ENCODE measurements at regions not wholly inside any gene's neighbourhood (a gene's known extent, or its start where the extent isn't known, plus 50 kb on each side); places are given as distances from the start of the nearest gene placed in this dataset.
"Not testable (repeated sequence)": the region's sequence is repeated elsewhere in the genome, so short reads cannot be mapped to it uniquely, and the experiment has no call there.

DNA sequence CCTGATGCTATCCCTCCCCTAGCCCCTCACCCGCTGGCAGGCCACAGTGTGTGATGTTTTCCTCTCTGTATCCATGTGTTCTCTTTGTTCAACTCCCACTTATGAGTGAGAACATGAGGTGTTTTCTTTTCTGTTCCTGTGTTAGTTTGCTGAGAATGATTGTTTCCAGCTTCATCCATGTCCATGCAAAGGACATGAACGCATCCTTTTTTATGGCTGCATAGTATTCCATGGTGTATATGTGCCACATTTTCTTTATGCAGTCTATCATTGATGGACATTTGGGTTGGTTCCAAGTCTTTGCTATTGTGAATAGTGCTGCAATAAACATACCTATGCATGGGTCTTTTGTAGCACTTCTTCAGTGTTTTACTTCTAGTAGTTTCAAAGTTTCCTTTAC, 171.8 kb upstream of the MMADHC start:
- TF ChIP-seq, protein P1, sequence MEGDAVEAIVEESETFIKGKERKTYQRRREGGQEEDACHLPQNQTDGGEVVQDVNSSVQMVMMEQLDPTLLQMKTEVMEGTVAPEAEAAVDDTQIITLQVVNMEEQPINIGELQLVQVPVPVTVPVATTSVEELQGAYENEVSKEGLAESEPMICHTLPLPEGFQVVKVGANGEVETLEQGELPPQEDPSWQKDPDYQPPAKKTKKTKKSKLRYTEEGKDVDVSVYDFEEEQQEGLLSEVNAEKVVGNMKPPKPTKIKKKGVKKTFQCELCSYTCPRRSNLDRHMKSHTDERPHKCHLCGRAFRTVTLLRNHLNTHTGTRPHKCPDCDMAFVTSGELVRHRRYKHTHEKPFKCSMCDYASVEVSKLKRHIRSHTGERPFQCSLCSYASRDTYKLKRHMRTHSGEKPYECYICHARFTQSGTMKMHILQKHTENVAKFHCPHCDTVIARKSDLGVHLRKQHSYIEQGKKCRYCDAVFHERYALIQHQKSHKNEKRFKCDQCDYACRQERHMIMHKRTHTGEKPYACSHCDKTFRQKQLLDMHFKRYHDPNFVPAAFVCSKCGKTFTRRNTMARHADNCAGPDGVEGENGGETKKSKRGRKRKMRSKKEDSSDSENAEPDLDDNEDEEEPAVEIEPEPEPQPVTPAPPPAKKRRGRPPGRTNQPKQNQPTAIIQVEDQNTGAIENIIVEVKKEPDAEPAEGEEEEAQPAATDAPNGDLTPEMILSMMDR (IDR thresholded peaks at IDR 0.05; ENCODE audit: low read depth, low read length): not testable (repeated sequence)
- not testable (repeated sequence) for TF ChIP-seq EZH2phosphoT487 (IDR thresholded peaks at IDR 0.05; ENCODE audit: low read depth)
